CD14-positive monocyte (primary cell): ENCODE measurements at regions not wholly inside any gene's neighbourhood (a gene's known extent, or its start where the extent isn't known, plus 50 kb on each side); places are given as distances from the start of the nearest gene placed in this dataset.

Experiments used
- DNase-seq, 3 donors: peaks; one replicate each; pipeline ENCODE4 v3.0.0-alpha.2; 2011 to 2022
- H2AFZ ChIP-seq: 2 replicates; pipeline ENCODE4 v1.6.0; 2012; ENCODE audit warnings: mild to moderate bottlenecking, low read depth, low read length, inconsistent platforms; ENCODE audit not compliant: insufficient read depth, poor library complexity, severe bottlenecking
- H3K27ac ChIP-seq, 2 donors: 1 replicate in 1 of 2; 2 replicates in 1 of 2; pipeline ENCODE4 v1.5.1; 2012 to 2013; ENCODE audit warnings: low read length in 2 of 2, control low read depth in 1 of 2, inconsistent platforms in 1 of 2, low read depth in 1 of 2, mild to moderate bottlenecking in 1 of 2
- H3K27me3 ChIP-seq, 2 donors: one replicate each; pipeline versions ENCODE4 v1.6.0 to v1.6.1; 2011 to 2013; ENCODE audit warnings: low read length in 2 of 2; ENCODE audit not compliant: control insufficient read depth in 2 of 2, insufficient read depth in 2 of 2
- H3K36me3 ChIP-seq, 2 donors: replicated peaks in 1 of 2; 1 replicate in 1 of 2; 2 replicates in 1 of 2; pipeline versions ENCODE4 v1.5.1 to v1.6.1; 2012 to 2013; ENCODE audit warnings: low read length in 2 of 2, control low read depth in 1 of 2, inconsistent platforms in 1 of 2, mild to moderate bottlenecking in 1 of 2; ENCODE audit not compliant: insufficient read depth in 2 of 2, control insufficient read depth in 1 of 2
- H3K4me1 ChIP-seq, 2 donors: 1 replicate in 1 of 2; 2 replicates in 1 of 2; pipeline versions ENCODE4 v1.5.1 to v1.6.1; 2012 to 2013; ENCODE audit warnings: low read length in 2 of 2, control low read depth in 1 of 2, inconsistent platforms in 1 of 2, mild to moderate bottlenecking in 1 of 2, moderate library complexity in 1 of 2; ENCODE audit not compliant: insufficient read depth in 2 of 2, control insufficient read depth in 1 of 2
- H3K4me2 ChIP-seq: replicated peaks from 2 replicates; pipeline ENCODE3; 2012; ENCODE audit warnings: low read length, moderate library complexity, mild to moderate bottlenecking; ENCODE audit not compliant: poor library complexity, severe bottlenecking; ENCODE audit errors: extremely low read depth
- H3K4me3 ChIP-seq, 3 experiments: fragments of 200-600 bp in 1 of 3; sonication (generic) in 1 of 3; replicated peaks in 1 of 3; 1 replicate in 2 of 3; 2 replicates in 1 of 3; pipeline ENCODE4 v1.5.1; 2011 to 2013; ENCODE audit warnings: low read length in 3 of 3, mild to moderate bottlenecking in 3 of 3, control low read depth in 2 of 3, low read depth in 2 of 3, inconsistent platforms in 1 of 3, moderate library complexity in 1 of 3
- H3K79me2 ChIP-seq: 2 replicates; pipeline ENCODE4 v1.6.0; 2012; ENCODE audit warnings: mild to moderate bottlenecking, control low read depth, inconsistent platforms, low read length, moderate library complexity; ENCODE audit not compliant: insufficient read depth
- H3K9ac ChIP-seq: 2 replicates; pipeline ENCODE4 v1.6.0; 2017; ENCODE audit warnings: low read length, mild to moderate bottlenecking; ENCODE audit not compliant: insufficient read depth, poor library complexity, severe bottlenecking
- H3K9me3 ChIP-seq, 2 donors: replicated peaks in 1 of 2; 1 replicate in 1 of 2; 2 replicates in 1 of 2; pipeline versions ENCODE4 v1.5.1 to v1.6.1; 2012 to 2013; ENCODE audit warnings: low read length in 2 of 2, control low read depth in 1 of 2; ENCODE audit not compliant: control insufficient read depth in 1 of 2, insufficient read depth in 1 of 2
- H4K20me1 ChIP-seq: 2 replicates; pipeline ENCODE4 v1.6.0; 2012; ENCODE audit warnings: mild to moderate bottlenecking, low read length, control low read depth, moderate library complexity; ENCODE audit not compliant: insufficient read depth
- H3K27ac Mint-ChIP-seq, 7 donors: one replicate each; pipeline ENCODE4 v1.8.0; 2020; ENCODE audit warnings: mild to moderate bottlenecking in 7 of 7, mixed read lengths in 7 of 7, moderate library complexity in 6 of 7, inconsistent platforms in 2 of 7
- H3K27me3 Mint-ChIP-seq, 3 donors: one replicate each; pipeline ENCODE4 v1.8.0; 2021 to 2022; ENCODE audit warnings: low read depth in 3 of 3, mild to moderate bottlenecking in 3 of 3, mixed read lengths in 3 of 3, moderate library complexity in 3 of 3, inconsistent platforms in 1 of 3
- H3K36me3 Mint-ChIP-seq, 2 donors: one replicate each; pipeline ENCODE4 v1.8.0; 2020; ENCODE audit warnings: mixed read lengths in 2 of 2, inconsistent platforms in 1 of 2, mild to moderate bottlenecking in 1 of 2
- H3K4me1 Mint-ChIP-seq: one replicate; pipeline ENCODE4 v1.8.0; 2020; ENCODE audit warnings: mild to moderate bottlenecking, mixed read lengths
- H3K4me3 Mint-ChIP-seq, 2 donors: one replicate each; pipeline ENCODE4 v1.8.0; 2020; ENCODE audit warnings: mild to moderate bottlenecking in 2 of 2, mixed read lengths in 2 of 2, moderate library complexity in 1 of 2
- H3K9me3 Mint-ChIP-seq, 7 donors: one replicate each; pipeline ENCODE4 v1.8.0; 2020 to 2022; ENCODE audit warnings: mixed read lengths in 7 of 7, mild to moderate bottlenecking in 6 of 7, moderate library complexity in 6 of 7, inconsistent platforms in 2 of 7
- CTCF ChIP-seq: fragments of 200-600 bp; IDR thresholded peaks from one replicate; pipeline ENCODE4 v1.8.0; 2022; ENCODE audit warnings: antibody characterized with exemption, mild to moderate bottlenecking
- WGBS: methylation state at CpG from one replicate; pipeline ENCODE4 v1.1.5; 2013; ENCODE audit warnings: missing lambda C conversion rate; ENCODE audit not compliant: insufficient coverage; 5-methylcytosine and 5-hydroxymethylcytosine counted together
- intact Hi-C, 2 donors: fragments of 100-400 bp; cut with micrococcal nuclease; formaldehyde crosslinking; loops; one replicate each; pipeline versions ENCODE4 v1.15.0 to v1.15.1; 2023

- H3K27me3 ChIP-seq = no peaks in the 10 kb centered on the region
- no peaks in the 10 kb centered on the region for H3K79me2 ChIP-seq
- intact Hi-C loops = no loop called here
- Mint-ChIP-seq H3K36me3 (no peaks in the 10 kb centered on the region), H3K4me3 (no peak overlapping the region), H3K27ac (no peak overlapping the region), H3K9me3 (peaks cover 0 to 4% (median 2%) of the 10 kb centered on the region in 7 donors), H3K27me3 (no peaks in the 10 kb centered on the region), H3K4me1 (no peaks in the 10 kb centered on the region)
- DNase-seq = no peak
- H3K4me1 ChIP-seq = no peaks in the 10 kb centered on the region
- no peaks in the 10 kb centered on the region for H3K36me3 ChIP-seq
- no peak overlapping the region for H3K9ac ChIP-seq
- H3K4me3 ChIP-seq = no peak overlapping the region
- no peak overlapping the region for H3K27ac ChIP-seq
- no peak overlapping the region for H3K4me2 ChIP-seq
- no CpG with 5 or more reads among the region's 2 CpGs for WGBS
- no peaks in the 10 kb centered on the region for H4K20me1 ChIP-seq
- H2AFZ ChIP-seq = no peak overlapping the region
- TF ChIP-seq CTCF = no peak
- H3K9me3 ChIP-seq = peaks cover 0 to 3% of the 10 kb centered on the region in 2 donors
Measured at GRCh38 chr12:71024827-71025226, 104.3 kb upstream of the PTPRR start.

- intact Hi-C loops = no loop called here
- H3K9ac ChIP-seq = no peak overlapping the region
- no peaks in the 10 kb centered on the region for H3K27me3 ChIP-seq
- Mint-ChIP-seq H3K36me3 (no peaks in the 10 kb centered on the region), H3K4me3 (no peak overlapping the region), H3K9me3 (peaks cover 0 to 4% (median 4%) of the 10 kb centered on the region in 7 donors), H3K4me1 (no peaks in the 10 kb centered on the region), H3K27me3 (no peaks in the 10 kb centered on the region), H3K27ac (no peak overlapping the region)
- H3K9me3 ChIP-seq = peaks cover 0 to 3% of the 10 kb centered on the region in 2 donors
- TF ChIP-seq CTCF = no peak
- H3K79me2 ChIP-seq = no peaks in the 10 kb centered on the region
- H3K4me3 ChIP-seq = no peak overlapping the region
- no peaks in the 10 kb centered on the region for H3K4me1 ChIP-seq
- H4K20me1 ChIP-seq = no peaks in the 10 kb centered on the region
- H3K36me3 ChIP-seq = no peaks in the 10 kb centered on the region
- H3K4me2 ChIP-seq = no peak overlapping the region
- DNase-seq = no peak
- 100% methylated on average over 1 of the region's 5 CpGs for WGBS
- H2AFZ ChIP-seq = no peak overlapping the region
- H3K27ac ChIP-seq = no peak overlapping the region
Measured at GRCh38 chr12:71024281-71024680, 103.7 kb upstream of the PTPRR start.
